SU-DHL-6 (cell line): ENCODE measurements at regions not wholly inside any gene's neighbourhood (a gene's known extent, or its start where the extent isn't known, plus 50 kb on each side); places are given as distances from the start of the nearest gene placed in this dataset.

ENCODE experiments used
- EZH2phosphoT487 ChIP-seq: fragments of 200-600 bp; sonication (generic), shearing (Covaris generic); conservative IDR thresholded peaks from 2 replicates; pipeline ENCODE4 v1.6.1; 2018; ENCODE audit warnings: mild to moderate bottlenecking, antibody characterized with exemption, low read length, moderate library complexity, mixed read lengths
- TF ChIP-seq, protein P1 (sequence below): fragments of 200-600 bp; sonication (generic); IDR thresholded peaks from one replicate; pipeline ENCODE4 v1.5.1; 2017; ENCODE audit warnings: antibody characterized with exemption, mild to moderate bottlenecking, low read length, moderate library complexity; ENCODE audit not compliant: insufficient read depth, poor library complexity, severe bottlenecking

DNA sequence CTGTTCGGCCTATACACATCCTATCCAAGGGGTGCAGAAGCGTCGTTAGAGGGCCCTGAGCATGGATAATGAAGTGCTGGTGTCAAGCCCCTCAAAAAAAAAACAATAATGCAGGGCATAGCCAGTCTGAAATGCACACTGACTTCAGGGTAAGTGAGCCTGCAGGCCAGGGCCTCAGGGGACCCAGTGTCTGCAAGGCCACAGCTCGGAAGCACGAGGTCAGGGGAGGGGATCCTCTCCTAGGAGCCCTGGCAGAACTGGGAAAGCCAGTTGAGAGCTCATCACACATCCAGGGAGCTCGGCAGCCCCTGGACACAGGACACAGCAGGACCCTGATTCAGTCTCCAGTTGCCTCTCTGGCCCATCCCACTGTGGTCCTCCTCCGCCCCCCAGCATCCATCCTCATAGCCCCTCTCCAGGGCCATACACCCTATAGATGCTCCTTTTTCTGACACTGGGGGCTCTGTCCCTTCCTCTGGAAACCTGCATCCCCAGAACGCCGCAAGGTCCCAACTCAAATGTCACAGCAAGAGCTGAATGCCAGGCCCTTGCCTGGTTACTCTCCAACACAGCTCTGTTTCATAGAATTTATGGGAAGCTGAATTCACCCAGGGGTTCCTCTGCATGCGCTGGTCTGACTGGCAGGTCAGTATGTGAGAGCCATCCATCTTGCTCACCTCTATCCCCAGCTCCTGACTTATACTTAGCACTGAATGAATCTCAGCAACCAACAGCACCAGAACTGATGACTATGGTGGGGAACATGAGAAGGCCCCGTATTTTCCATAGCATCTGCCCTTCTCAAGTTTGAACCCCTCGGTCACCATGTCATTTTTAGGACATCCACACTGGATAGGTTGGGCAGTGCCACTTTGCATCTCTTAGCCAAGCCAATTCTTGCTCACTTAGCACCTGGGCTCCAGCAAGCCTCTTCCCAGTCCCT lies 717.0 kb upstream of the IGFBP3 start:
- TF ChIP-seq, protein P1, sequence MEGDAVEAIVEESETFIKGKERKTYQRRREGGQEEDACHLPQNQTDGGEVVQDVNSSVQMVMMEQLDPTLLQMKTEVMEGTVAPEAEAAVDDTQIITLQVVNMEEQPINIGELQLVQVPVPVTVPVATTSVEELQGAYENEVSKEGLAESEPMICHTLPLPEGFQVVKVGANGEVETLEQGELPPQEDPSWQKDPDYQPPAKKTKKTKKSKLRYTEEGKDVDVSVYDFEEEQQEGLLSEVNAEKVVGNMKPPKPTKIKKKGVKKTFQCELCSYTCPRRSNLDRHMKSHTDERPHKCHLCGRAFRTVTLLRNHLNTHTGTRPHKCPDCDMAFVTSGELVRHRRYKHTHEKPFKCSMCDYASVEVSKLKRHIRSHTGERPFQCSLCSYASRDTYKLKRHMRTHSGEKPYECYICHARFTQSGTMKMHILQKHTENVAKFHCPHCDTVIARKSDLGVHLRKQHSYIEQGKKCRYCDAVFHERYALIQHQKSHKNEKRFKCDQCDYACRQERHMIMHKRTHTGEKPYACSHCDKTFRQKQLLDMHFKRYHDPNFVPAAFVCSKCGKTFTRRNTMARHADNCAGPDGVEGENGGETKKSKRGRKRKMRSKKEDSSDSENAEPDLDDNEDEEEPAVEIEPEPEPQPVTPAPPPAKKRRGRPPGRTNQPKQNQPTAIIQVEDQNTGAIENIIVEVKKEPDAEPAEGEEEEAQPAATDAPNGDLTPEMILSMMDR = no peak
- TF ChIP-seq EZH2phosphoT487 = no peak
